DND-41 (cell line): ENCODE measurements at regions not wholly inside any gene's neighbourhood (a gene's known extent, or its start where the extent isn't known, plus 50 kb on each side); places are given as distances from the start of the nearest gene placed in this dataset.

Experiments used
- ATAC-seq: fragments of 200-7000 bp; cut with Tn5 transposase; 3 replicates; pipeline ENCODE4 v1.9.1; 2021; ENCODE audit warnings: low read depth; ENCODE audit not compliant: insufficient read depth
- DNase-seq: peaks from one replicate; pipeline ENCODE4 v3.0.0-alpha.2; 2020
- H2AFZ ChIP-seq: 2 replicates; pipeline ENCODE4 v1.6.0; 2012; ENCODE audit warnings: low read depth, low read length
- H3K27ac ChIP-seq: 2 replicates; pipeline ENCODE4 v1.5.1; 2012; ENCODE audit warnings: low read length, inconsistent platforms
- H3K27me3 ChIP-seq: fragments of 200-600 bp; sonication (generic); 2 replicates; pipeline ENCODE4 v1.6.0; 2012; ENCODE audit warnings: low read length, mild to moderate bottlenecking, inconsistent platforms; ENCODE audit not compliant: insufficient read depth, poor library complexity
- H3K36me3 ChIP-seq: 2 replicates; pipeline ENCODE4 v1.5.1; 2012; ENCODE audit warnings: low read length, inconsistent platforms; ENCODE audit not compliant: insufficient read depth
- H3K4me1 ChIP-seq: 2 replicates; pipeline ENCODE4 v1.5.1; 2012; ENCODE audit warnings: mild to moderate bottlenecking, low read length; ENCODE audit not compliant: insufficient read depth
- H3K4me2 ChIP-seq: 2 replicates; pipeline ENCODE4 v1.6.0; 2012; ENCODE audit warnings: mild to moderate bottlenecking, moderate library complexity, low read length, inconsistent platforms; ENCODE audit not compliant: insufficient read depth
- H3K4me3 ChIP-seq, 2 experiments: fragments of 200-600 bp in 1 of 2; shearing (Covaris generic) in 1 of 2; 2 replicates each; pipeline ENCODE4 v1.5.1; 2012 to 2016; ENCODE audit warnings: inconsistent platforms in 2 of 2, low read length in 2 of 2, mild to moderate bottlenecking in 2 of 2, low read depth in 1 of 2, moderate library complexity in 1 of 2
- H3K79me2 ChIP-seq: 2 replicates; pipeline ENCODE4 v1.6.0; 2012; ENCODE audit warnings: low read length, inconsistent platforms; ENCODE audit not compliant: insufficient read depth
- H3K9ac ChIP-seq: 2 replicates; pipeline ENCODE4 v1.6.0; 2012; ENCODE audit warnings: low read depth, mild to moderate bottlenecking, inconsistent platforms, low read length, moderate library complexity
- H3K9me3 ChIP-seq: 2 replicates; pipeline ENCODE4 v1.5.1; 2012; ENCODE audit warnings: low read length, moderate library complexity, mild to moderate bottlenecking, inconsistent platforms; ENCODE audit not compliant: insufficient read depth, severe bottlenecking
- H4K20me1 ChIP-seq: 2 replicates; pipeline ENCODE4 v1.6.0; 2012; ENCODE audit warnings: low read length; ENCODE audit not compliant: insufficient read depth
- EZH2 ChIP-seq: IDR thresholded peaks from 3 replicates; pipeline ENCODE4 v1.6.1; 2012; ENCODE audit warnings: borderline replicate concordance, low read depth, mild to moderate bottlenecking, moderate library complexity, low read length, inconsistent platforms; ENCODE audit not compliant: severe bottlenecking
- TF ChIP-seq, protein P1 (sequence below): IDR thresholded peaks from 2 replicates; pipeline ENCODE4 v1.5.1; 2012; ENCODE audit warnings: borderline replicate concordance, low read length, moderate library complexity, mild to moderate bottlenecking; ENCODE audit not compliant: poor library complexity, severe bottlenecking; ENCODE audit errors: extremely low read depth

GRCh38 chr10:91700788-91701444 lies 68.0 kb upstream of the PPP1R3C start:
- Histone ChIP-seq H3K36me3 (no peaks in the 10 kb centered on the region), H4K20me1 (no peaks in the 10 kb centered on the region), H3K9ac (no peak overlapping the region), H3K4me1 (no peaks in the 10 kb centered on the region), H3K4me2 (no peak overlapping the region), H3K27me3 (peaks cover 10% of the 10 kb centered on the region), H3K9me3 (no peaks in the 10 kb centered on the region), H3K27ac (no peak overlapping the region), H3K79me2 (no peaks in the 10 kb centered on the region), H3K4me3 (no peak overlapping the region), H2AFZ (no peak overlapping the region)
- TF ChIP-seq EZH2 = no peak
- TF ChIP-seq, protein P1, sequence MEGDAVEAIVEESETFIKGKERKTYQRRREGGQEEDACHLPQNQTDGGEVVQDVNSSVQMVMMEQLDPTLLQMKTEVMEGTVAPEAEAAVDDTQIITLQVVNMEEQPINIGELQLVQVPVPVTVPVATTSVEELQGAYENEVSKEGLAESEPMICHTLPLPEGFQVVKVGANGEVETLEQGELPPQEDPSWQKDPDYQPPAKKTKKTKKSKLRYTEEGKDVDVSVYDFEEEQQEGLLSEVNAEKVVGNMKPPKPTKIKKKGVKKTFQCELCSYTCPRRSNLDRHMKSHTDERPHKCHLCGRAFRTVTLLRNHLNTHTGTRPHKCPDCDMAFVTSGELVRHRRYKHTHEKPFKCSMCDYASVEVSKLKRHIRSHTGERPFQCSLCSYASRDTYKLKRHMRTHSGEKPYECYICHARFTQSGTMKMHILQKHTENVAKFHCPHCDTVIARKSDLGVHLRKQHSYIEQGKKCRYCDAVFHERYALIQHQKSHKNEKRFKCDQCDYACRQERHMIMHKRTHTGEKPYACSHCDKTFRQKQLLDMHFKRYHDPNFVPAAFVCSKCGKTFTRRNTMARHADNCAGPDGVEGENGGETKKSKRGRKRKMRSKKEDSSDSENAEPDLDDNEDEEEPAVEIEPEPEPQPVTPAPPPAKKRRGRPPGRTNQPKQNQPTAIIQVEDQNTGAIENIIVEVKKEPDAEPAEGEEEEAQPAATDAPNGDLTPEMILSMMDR = no peak
- DNase-seq (no peak), ATAC-seq (no peak)

GRCh38 chr10:91700273-91700672 lies 67.4 kb upstream of the PPP1R3C start:
- Histone ChIP-seq H3K4me1 (no peaks in the 10 kb centered on the region), H3K27ac (no peak overlapping the region), H3K9me3 (no peaks in the 10 kb centered on the region), H4K20me1 (no peaks in the 10 kb centered on the region), H3K27me3 (peaks cover 10% of the 10 kb centered on the region), H3K9ac (no peak overlapping the region), H3K36me3 (no peaks in the 10 kb centered on the region), H2AFZ (no peak overlapping the region), H3K4me3 (no peak overlapping the region), H3K4me2 (no peak overlapping the region), H3K79me2 (no peaks in the 10 kb centered on the region)
- ATAC-seq = no peak
- TF ChIP-seq, protein P1 = no peak
- no peak for TF ChIP-seq EZH2
- no peak for DNase-seq

- Histone ChIP-seq H4K20me1 (no peaks in the 10 kb centered on the region), H3K27me3 (peaks cover 10% of the 10 kb centered on the region), H3K4me2 (no peak overlapping the region), H3K79me2 (no peaks in the 10 kb centered on the region), H3K4me1 (no peaks in the 10 kb centered on the region), H3K36me3 (no peaks in the 10 kb centered on the region), H3K9ac (no peak overlapping the region), H3K27ac (no peak overlapping the region), H2AFZ (no peak overlapping the region), H3K4me3 (no peak overlapping the region), H3K9me3 (no peaks in the 10 kb centered on the region)
- DNase-seq = no peak
- ATAC-seq = no peak
- TF ChIP-seq EZH2 = no peak
- TF ChIP-seq, protein P1 = no peak
These were observed 65.4 kb upstream of the PPP1R3C start for GRCh38 chr10:91698258-91698657.
